ENCODE measurements at regions not wholly inside any gene's neighbourhood (a gene's known extent, or its start where the extent isn't known, plus 50 kb on each side); places are given as distances from the start of the nearest gene placed in this dataset.

- Histone ChIP-seq H3K36me3 (ENCODE audit: control insufficient read depth in 1 of 2, insufficient read depth in 2 of 2, low read length in 2 of 2) (no peaks in the 10 kb centered on the region), H3K9me2 (ENCODE audit: insufficient read depth) (no peaks in the 10 kb centered on the region), H3K9ac (ENCODE audit: low read length) (no peak overlapping the region), H3K4me3 (replicated peaks in 1 of 2; ENCODE audit: low read depth in 1 of 2, low read length in 2 of 2) (no peak overlapping the region), H3K9me3 (ENCODE audit: control insufficient read depth in 1 of 2, insufficient read depth in 1 of 2, low read depth in 1 of 2, low read length in 2 of 2) (no peaks in the 10 kb centered on the region), H3K27me3 (ENCODE audit: insufficient read depth, low read length) (no peaks in the 10 kb centered on the region), H3K79me2 (ENCODE audit: insufficient read depth, low read length) (no peaks in the 10 kb centered on the region), H3K4me2 (ENCODE audit: low read length) (no peak overlapping the region), H4K20me1 (ENCODE audit: insufficient read depth) (no peaks in the 10 kb centered on the region), H2AFZ (ENCODE audit: low read depth, low read length, poor library complexity, severe bottlenecking) (no peak overlapping the region), H3K4me1 (ENCODE audit: control insufficient read depth in 1 of 2, insufficient read depth in 2 of 2, low read length in 2 of 2) (no peaks in the 10 kb centered on the region), H3K27ac (ENCODE audit: low read depth, low read length) (no peak overlapping the region)
- ChIA-PET CTCF (no interaction called here), POLR2A (no interaction called here), RAD21 (ENCODE audit: low non-redundant PET in 1 of 2, low total read pairs in 2 of 2, uncharacterized antibody in 2 of 2, unreplicated experiment in 2 of 2) (no interaction called here)
- BruUV-seq (replicated peaks), result no TSS peak
- TF ChIP-seq TCF7L2 (IDR thresholded peaks at IDR 0.05; ENCODE audit: borderline replicate concordance, extremely low read depth, insufficient read depth, insufficient read length) (no peak), ATF3 (IDR thresholded peaks at IDR 0.05) (no peak), CTCF (IDR thresholded peaks at IDR 0.05 in 2 of 3, conservative IDR thresholded peaks at IDR 0.05 in 1 of 3; ENCODE audit: borderline replicate concordance in 1 of 3, insufficient read depth in 1 of 3, low read depth in 2 of 3, low read length in 2 of 3) (no peak), ZBTB33 (IDR thresholded peaks at IDR 0.05; ENCODE audit: extremely low read depth, insufficient replicate concordance, low read length) (no peak), REST (IDR thresholded peaks at IDR 0.05; ENCODE audit: low read depth) (no peak), EZH2phosphoT487 (IDR thresholded peaks at IDR 0.05; ENCODE audit: borderline replicate concordance) (no peak), ELF1 (IDR thresholded peaks at IDR 0.05; ENCODE audit: borderline replicate concordance, low read depth) (no peak), SIN3A (IDR thresholded peaks at IDR 0.05; ENCODE audit: low read depth) (no peak)
- DNase-seq (ENCODE audit: low read depth, low spot score) (no peak), ATAC-seq (no peak)
- intact Hi-C loops (cut with micrococcal nuclease), result no loop called here
These were observed 285.4 kb downstream of the TFAP2C start for GRCh38 chr20:56914532-56914931.
